K562 (cell line): ENCODE measurements at regions not wholly inside any gene's neighbourhood (a gene's known extent, or its start where the extent isn't known, plus 50 kb on each side); places are given as distances from the start of the nearest gene placed in this dataset.
"Not testable (repeated sequence)": the region's sequence is repeated elsewhere in the genome, so short reads cannot be mapped to it uniquely, and the experiment has no call there.

Experiments
- CEBPB ChIP-seq: fragments of 450-650 bp; IDR thresholded peaks from 2 replicates; pipeline ENCODE4 v1.6.1; 2016; ENCODE audit warnings: missing genetic modification characterization, missing compliant biosample characterization
- CHD1 ChIP-seq: fragments of 200-600 bp; sonication (generic); IDR thresholded peaks from one replicate; pipeline ENCODE4 v1.6.1; 2012; ENCODE audit warnings: mild to moderate bottlenecking, moderate library complexity, low read length, inconsistent platforms
- CREB1 ChIP-seq, 2 experiments: sonication (generic) in 1 of 2; formaldehyde crosslinking in 1 of 2; IDR thresholded peaks; 2 replicates each; pipeline versions ENCODE4 v1.6.1 to v1.8.0; 2012 to 2022; ENCODE audit warnings: inconsistent platforms in 1 of 2, mild to moderate bottlenecking in 1 of 2, missing genetic modification reagents in 1 of 2, moderate library complexity in 1 of 2
- CTCF ChIP-seq, 3 experiments: IDR thresholded peaks in 2 of 3; conservative IDR thresholded peaks in 1 of 3; 2 replicates each; pipeline ENCODE4 v1.5.1; 2011 to 2012; ENCODE audit warnings: low read length in 3 of 3, mild to moderate bottlenecking in 3 of 3, control low read depth in 2 of 3, improper control_type of control experiment in 1 of 3, inconsistent platforms in 1 of 3, low read depth in 1 of 3, mixed read lengths in 1 of 3, moderate library complexity in 1 of 3; ENCODE audit not compliant: insufficient read depth in 2 of 3
- EP300 ChIP-seq: IDR thresholded peaks from 2 replicates; pipeline ENCODE4 v1.6.1; 2012; ENCODE audit warnings: low read length, improper control_type of control experiment
- MYBL2 ChIP-seq, 2 experiments: fragments of 450-650 bp in 1 of 2; sonication (generic) in 1 of 2; formaldehyde crosslinking in 1 of 2; IDR thresholded peaks; 2 replicates each; pipeline versions ENCODE4 v1.6.1 to v1.8.1; 2017 to 2022; ENCODE audit warnings: borderline replicate concordance in 1 of 2, inconsistent platforms in 1 of 2, low read depth in 1 of 2, mild to moderate bottlenecking in 1 of 2, missing genetic modification reagents in 1 of 2, moderate library complexity in 1 of 2
- NFIX ChIP-seq: fragments of 250-450 bp; sonication (Bioruptor Pico); IDR thresholded peaks from 2 replicates; pipeline ENCODE4 v1.4.0; 2020; ENCODE audit warnings: low read depth, mild to moderate bottlenecking, moderate library complexity
- PHB2 ChIP-seq: fragments of 450-650 bp; IDR thresholded peaks from 2 replicates; pipeline ENCODE4 v1.6.1; 2017; ENCODE audit warnings: low read depth
- POLR2A ChIP-seq: fragments of 450-650 bp; conservative IDR thresholded peaks from 2 replicates; pipeline ENCODE4 v1.6.1; 2016
- SIN3A ChIP-seq, 2 experiments: fragments of 150-350 bp in 1 of 2; IDR thresholded peaks; 2 replicates each; pipeline ENCODE4 v1.6.1; 2011 to 2016; ENCODE audit warnings: borderline replicate concordance in 2 of 2, low read depth in 2 of 2, low read length in 2 of 2, mild to moderate bottlenecking in 2 of 2, moderate library complexity in 2 of 2; ENCODE audit not compliant: control insufficient read depth in 1 of 2
- ZNF263 ChIP-seq: sonication (generic); formaldehyde crosslinking; IDR thresholded peaks from 2 replicates; pipeline ENCODE4 v1.8.0; 2022; ENCODE audit warnings: mild to moderate bottlenecking, missing genetic modification reagents, borderline replicate concordance
- ZNF780A ChIP-seq: fragments of 250-450 bp; sonication (Bioruptor Pico); IDR thresholded peaks from 2 replicates; pipeline ENCODE4 v1.5.0; 2021; ENCODE audit warnings: mild to moderate bottlenecking
- TF ChIP-seq, protein P1 (sequence below), 3 experiments: fragments of 200-800 bp in 1 of 3; fragments of 250-450 bp in 1 of 3; fragments of 450-650 bp in 1 of 3; sonication (Bioruptor Pico) in 1 of 3; sonication (Bioruptor generic) in 1 of 3; formaldehyde crosslinking in 1 of 3; IDR thresholded peaks; 2 replicates each; pipeline versions ENCODE4 v1.6.1 to v1.8.0; 2016 to 2022; ENCODE audit warnings: mild to moderate bottlenecking in 2 of 3, missing genetic modification characterization in 2 of 3, missing compliant biosample characterization in 1 of 3, moderate library complexity in 1 of 3

DNA sequence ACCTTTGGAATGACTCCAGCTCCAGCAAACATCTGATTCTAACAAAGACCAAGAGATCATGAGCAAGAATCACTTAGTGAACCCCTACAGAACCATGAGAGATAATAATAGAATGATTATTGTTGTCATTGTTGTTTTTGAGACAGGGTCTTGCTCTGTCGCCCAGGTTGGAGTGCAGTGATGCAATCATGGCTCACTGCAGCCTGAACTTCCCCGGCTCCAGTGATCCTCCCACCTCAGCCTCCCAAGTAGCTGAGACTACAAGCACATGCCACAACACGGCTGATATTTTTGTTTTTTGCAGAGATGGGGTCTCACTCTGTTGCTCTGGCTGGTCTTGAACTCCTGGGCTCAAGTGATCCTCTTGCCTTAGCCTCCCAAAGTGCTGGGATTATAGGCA lies 69.4 kb upstream of the LYRM9 start:
- TF ChIP-seq ZNF780A (CRISPR knock-in tag); POLR2A; PHB2; CREB1 (IDR thresholded peaks at IDR 0.05); CREB1 (CRISPR knock-in tag; IDR thresholded peaks at IDR 0.05); EP300; NFIX (CRISPR knock-in tag); MYBL2 (IDR thresholded peaks at IDR 0.05; ENCODE audit: low read depth); MYBL2 (CRISPR knock-in tag; IDR thresholded peaks at IDR 0.05; ENCODE audit: borderline replicate concordance); ZNF263 (CRISPR knock-in tag); SIN3A (IDR thresholded peaks at IDR 0.05; ENCODE audit: borderline replicate concordance in 2 of 2, control insufficient read depth in 1 of 2, low read depth in 2 of 2, low read length in 2 of 2); CHD1; CTCF (IDR thresholded peaks at IDR 0.05 in 2 of 3, conservative IDR thresholded peaks at IDR 0.05 in 1 of 3; ENCODE audit: insufficient read depth in 2 of 3, low read depth in 1 of 3, low read length in 3 of 3): not testable (repeated sequence)
- TF ChIP-seq, protein P1, sequence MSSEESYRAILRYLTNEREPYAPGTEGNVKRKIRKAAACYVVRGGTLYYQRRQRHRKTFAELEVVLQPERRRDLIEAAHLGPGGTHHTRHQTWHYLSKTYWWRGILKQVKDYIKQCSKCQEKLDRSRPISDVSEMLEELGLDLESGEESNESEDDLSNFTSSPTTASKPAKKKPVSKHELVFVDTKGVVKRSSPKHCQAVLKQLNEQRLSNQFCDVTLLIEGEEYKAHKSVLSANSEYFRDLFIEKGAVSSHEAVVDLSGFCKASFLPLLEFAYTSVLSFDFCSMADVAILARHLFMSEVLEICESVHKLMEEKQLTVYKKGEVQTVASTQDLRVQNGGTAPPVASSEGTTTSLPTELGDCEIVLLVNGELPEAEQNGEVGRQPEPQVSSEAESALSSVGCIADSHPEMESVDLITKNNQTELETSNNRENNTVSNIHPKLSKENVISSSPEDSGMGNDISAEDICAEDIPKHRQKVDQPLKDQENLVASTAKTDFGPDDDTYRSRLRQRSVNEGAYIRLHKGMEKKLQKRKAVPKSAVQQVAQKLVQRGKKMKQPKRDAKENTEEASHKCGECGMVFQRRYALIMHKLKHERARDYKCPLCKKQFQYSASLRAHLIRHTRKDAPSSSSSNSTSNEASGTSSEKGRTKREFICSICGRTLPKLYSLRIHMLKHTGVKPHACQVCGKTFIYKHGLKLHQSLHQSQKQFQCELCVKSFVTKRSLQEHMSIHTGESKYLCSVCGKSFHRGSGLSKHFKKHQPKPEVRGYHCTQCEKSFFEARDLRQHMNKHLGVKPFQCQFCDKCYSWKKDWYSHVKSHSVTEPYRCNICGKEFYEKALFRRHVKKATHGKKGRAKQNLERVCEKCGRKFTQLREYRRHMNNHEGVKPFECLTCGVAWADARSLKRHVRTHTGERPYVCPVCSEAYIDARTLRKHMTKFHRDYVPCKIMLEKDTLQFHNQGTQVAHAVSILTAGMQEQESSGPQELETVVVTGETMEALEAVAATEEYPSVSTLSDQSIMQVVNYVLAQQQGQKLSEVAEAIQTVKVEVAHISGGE (CRISPR knock-in tag; IDR thresholded peaks at IDR 0.05) = not testable (repeated sequence)
- peak; percentile 83 for TF ChIP-seq CEBPB
